ENCODE measurements at regions not wholly inside any gene's neighbourhood (a gene's known extent, or its start where the extent isn't known, plus 50 kb on each side); places are given as distances from the start of the nearest gene placed in this dataset.
"Not testable (repeated sequence)": the region's sequence is repeated elsewhere in the genome, so short reads cannot be mapped to it uniquely, and the experiment has no call there.

- in situ Hi-C loops (cut with HindIII; ENCODE audit: low pct_unique_long_range_greater_than_20kb, low sequenced_read_pairs) = no loop called here
- no peak for DNase-seq (ENCODE audit: low read depth)
These were observed 59.7 kb downstream of the RAP2B start for GRCh38 chr3:153221748-153222162.

DNA sequence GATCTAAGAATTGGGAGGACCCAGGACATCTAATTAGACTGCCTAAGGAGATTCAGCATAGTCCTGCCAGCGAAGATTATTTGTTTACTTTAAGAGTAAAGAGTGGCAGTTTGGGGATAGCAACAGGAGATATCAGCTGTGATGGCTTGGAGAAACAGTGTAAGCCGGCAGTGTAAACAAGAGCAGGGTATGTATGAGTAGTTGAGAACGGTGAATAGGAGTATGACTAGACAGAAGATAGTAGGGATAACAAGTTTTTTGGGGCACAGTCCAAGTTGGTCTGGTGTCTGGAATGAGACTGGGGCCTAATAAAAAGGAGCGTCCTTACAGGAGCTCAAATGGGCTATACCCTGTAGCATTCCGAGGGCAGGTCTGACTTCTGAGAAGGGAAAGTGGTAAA lies 64.9 kb downstream of the RAP2B start:
- DNase-seq (ENCODE audit: low read depth); in situ Hi-C loops (cut with HindIII; ENCODE audit: low pct_unique_long_range_greater_than_20kb, low sequenced_read_pairs): not testable (repeated sequence)

DNA sequence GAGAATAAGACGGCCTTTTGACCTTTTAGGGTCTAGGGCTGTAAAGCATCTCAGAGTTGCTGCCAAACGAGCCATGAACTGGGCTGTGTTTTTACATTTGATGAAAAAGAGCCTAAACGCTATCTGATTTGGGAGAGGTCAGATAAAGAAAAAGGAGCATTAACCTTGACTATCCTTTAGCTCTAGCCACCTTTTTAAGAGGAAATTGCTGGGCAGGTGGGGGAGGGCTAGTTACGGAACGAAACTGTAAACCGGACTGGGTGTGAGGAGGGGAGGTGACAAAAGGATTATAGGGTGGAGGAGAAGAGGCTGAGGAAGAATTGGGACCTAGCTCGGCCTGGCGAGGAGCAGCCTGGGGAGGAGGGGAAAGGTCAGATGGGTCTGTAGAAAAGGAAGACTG lies 68.4 kb downstream of the RAP2B start:
- in situ Hi-C loops (cut with HindIII; ENCODE audit: low pct_unique_long_range_greater_than_20kb, low sequenced_read_pairs); DNase-seq (ENCODE audit: low read depth): not testable (repeated sequence)

- in situ Hi-C loops (cut with HindIII; ENCODE audit: low pct_unique_long_range_greater_than_20kb, low sequenced_read_pairs) = not testable (repeated sequence)
These were observed 69.2 kb downstream of the RAP2B start for GRCh38 chr3:153231245-153231644.

DNA sequence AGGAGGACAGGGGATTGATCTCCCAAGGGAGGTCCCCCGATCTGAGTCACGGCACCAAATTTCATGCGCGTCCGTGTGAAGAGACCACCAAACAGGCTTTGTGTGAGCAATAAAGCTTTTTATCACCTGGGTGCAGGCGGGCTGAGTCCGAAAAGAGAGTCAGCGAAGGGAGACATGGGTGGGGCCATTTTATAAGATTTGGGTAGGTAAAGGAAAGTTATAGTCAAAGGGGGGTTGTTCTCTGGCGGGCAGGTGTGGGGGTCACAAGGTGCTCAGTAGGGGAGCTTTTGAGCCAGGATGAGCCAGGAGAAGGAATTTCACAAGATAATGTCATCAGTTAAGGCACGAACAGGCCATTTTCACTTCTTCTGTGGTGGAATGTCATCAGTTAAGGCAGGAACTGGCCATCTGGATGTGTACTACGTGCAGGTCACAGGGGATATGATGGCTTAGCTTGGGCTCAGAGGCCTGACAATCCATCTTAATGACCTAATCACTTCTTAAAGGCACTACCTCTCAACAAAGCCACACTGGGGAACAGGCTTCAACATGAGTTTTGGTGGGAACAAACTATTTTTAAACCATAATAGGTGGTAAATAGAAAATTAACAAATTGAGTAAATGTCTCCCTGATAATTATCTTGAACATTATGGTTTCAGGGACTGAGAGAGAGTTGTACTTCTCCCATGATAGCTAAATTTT lies 70.2 kb downstream of the RAP2B start:
- DNase-seq (ENCODE audit: low read depth); in situ Hi-C loops (cut with HindIII; ENCODE audit: low pct_unique_long_range_greater_than_20kb, low sequenced_read_pairs): not testable (repeated sequence)

More at GRCh38 chr3:153231245-153231644, 69.2 kb downstream of the RAP2B start:
- DNase-seq (ENCODE audit: low read depth) = not testable (repeated sequence)

GRCh38 chr3:153232851-153233271 lies 70.8 kb downstream of the RAP2B start:
- DNase-seq (ENCODE audit: low read depth) = no peak
- in situ Hi-C loops (cut with HindIII; ENCODE audit: low pct_unique_long_range_greater_than_20kb, low sequenced_read_pairs) = no loop called here

- DNase-seq (ENCODE audit: low read depth) = no peak
- in situ Hi-C loops (cut with HindIII; ENCODE audit: low pct_unique_long_range_greater_than_20kb, low sequenced_read_pairs) = no loop called here
These were observed 72.0 kb downstream of the RAP2B start for GRCh38 chr3:153233986-153234385.

- in situ Hi-C loops (cut with HindIII; ENCODE audit: low pct_unique_long_range_greater_than_20kb, low sequenced_read_pairs) = no loop called here
- no peak for DNase-seq (ENCODE audit: low read depth)
These were observed 80.9 kb downstream of the RAP2B start for GRCh38 chr3:153242896-153243295.

GRCh38 chr3:153244961-153245360 lies 82.9 kb downstream of the RAP2B start:
- DNase-seq (ENCODE audit: low read depth) = no peak
- in situ Hi-C loops (cut with HindIII; ENCODE audit: low pct_unique_long_range_greater_than_20kb, low sequenced_read_pairs) = no loop called here

DNA sequence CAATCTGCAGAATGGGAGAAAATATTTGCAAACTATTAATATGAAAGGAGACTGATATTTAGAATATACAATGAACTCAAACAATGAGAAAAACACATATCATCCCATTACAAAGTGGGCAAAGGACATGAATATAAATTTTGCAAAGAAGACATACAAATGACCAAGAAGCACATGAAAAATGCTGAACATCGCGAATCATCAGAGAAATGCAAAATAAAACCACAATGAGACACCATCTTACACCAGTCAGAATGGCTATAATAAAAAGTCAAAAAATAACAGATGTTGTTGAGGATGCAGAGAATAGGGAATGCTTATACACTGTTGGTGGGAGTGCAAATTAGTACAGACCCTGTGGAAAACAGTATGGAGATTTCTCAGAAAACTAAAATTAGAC lies 83.6 kb downstream of the RAP2B start:
- in situ Hi-C loops (cut with HindIII; ENCODE audit: low pct_unique_long_range_greater_than_20kb, low sequenced_read_pairs) = no loop called here
- DNase-seq (ENCODE audit: low read depth) = no peak

- in situ Hi-C loops (cut with HindIII; ENCODE audit: low pct_unique_long_range_greater_than_20kb, low sequenced_read_pairs) = no loop called here
- no peak for DNase-seq (ENCODE audit: low read depth)
These were observed 84.3 kb downstream of the RAP2B start for GRCh38 chr3:153246331-153246730.

DNA sequence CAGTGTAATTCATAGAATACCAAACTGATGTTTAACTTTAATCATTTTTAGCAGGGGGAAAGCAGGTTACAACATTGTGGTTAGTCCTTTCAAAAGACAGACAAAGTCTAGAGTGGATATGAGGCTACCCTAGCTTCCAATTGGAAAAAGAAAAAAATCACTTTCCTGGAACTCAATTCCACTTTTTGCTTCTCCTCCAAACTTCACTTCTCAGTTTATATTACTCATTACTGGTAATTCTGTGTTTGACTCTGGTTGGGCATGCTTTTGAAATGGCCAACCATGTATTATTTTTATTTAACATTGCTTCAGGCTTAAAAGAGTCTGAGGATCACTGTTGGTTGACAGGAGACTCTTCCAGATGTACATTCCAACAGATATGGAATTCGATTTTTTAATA lies 84.8 kb downstream of the RAP2B start:
- in situ Hi-C loops (cut with HindIII; ENCODE audit: low pct_unique_long_range_greater_than_20kb, low sequenced_read_pairs) = no loop called here
- no peak for DNase-seq (ENCODE audit: low read depth)

GRCh38 chr3:153247331-153248330 lies 85.6 kb downstream of the RAP2B start:
- no peak for DNase-seq (ENCODE audit: low read depth)
- in situ Hi-C loops (cut with HindIII; ENCODE audit: low pct_unique_long_range_greater_than_20kb, low sequenced_read_pairs) = no loop called here

- in situ Hi-C loops (cut with HindIII; ENCODE audit: low pct_unique_long_range_greater_than_20kb, low sequenced_read_pairs); DNase-seq (ENCODE audit: low read depth): not testable (repeated sequence)
These were observed 86.8 kb downstream of the RAP2B start for GRCh38 chr3:153248835-153249234.

DNA sequence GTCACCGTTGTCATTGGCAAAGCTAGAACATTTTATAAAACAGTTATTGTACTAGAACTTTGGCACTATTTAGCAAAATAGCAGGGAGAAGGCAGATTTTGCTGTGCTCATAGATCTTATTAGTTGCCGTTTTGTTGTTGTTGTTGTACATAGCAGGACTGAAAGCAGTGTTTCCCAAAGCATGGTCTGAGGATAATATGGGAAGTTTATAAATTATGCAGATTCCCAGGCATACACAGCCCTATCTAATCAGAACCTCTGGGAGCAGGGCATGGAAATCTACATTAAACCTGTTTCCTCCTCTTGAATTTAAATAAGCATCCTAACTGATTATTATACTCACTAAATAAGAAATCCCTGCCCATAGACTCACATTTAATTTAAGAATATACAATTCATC lies 87.9 kb downstream of the RAP2B start:
- no peak for DNase-seq (ENCODE audit: low read depth)
- in situ Hi-C loops (cut with HindIII; ENCODE audit: low pct_unique_long_range_greater_than_20kb, low sequenced_read_pairs) = no loop called here

DNA sequence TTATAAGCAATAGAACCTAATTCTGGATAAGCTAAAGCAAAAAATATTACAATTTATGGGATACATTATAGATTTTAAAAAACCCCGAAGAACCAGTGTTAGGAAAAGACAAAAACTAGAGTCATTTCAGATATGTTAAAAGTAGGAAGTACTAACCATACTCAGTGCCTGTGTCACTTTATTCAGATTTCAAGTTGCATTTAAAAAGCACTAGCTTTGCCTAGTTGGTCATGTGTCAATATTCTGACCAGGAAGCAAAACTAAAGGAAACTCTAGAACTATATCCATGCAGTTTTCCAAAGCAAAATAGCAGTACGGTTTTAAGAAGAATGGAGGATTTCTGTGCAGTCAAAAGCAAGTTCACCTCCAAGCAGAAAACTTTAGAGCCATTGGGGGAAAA lies 88.4 kb downstream of the RAP2B start:
- DNase-seq (ENCODE audit: low read depth) = no peak
- in situ Hi-C loops (cut with HindIII; ENCODE audit: low pct_unique_long_range_greater_than_20kb, low sequenced_read_pairs) = no loop called here

DNA sequence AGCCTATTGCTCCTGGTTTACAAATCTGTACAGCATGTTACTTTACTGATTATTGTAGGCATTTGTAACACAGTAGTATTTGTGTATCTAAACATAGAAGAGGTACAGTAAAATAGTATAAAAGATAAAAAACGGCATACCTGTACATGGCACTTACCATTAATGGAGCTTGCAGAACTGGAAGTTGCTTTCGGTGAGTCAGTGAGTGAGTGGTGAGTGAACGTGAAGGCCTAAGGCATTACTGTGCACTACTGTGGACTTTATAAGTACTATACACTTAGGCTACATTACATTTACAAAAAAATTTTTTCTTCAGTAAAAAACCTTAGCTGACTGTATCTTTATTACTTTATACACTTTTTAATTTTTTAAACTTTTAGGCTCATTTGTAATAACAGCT lies 90.9 kb downstream of the RAP2B start:
- DNase-seq (ENCODE audit: low read depth) = no peak
- in situ Hi-C loops (cut with HindIII; ENCODE audit: low pct_unique_long_range_greater_than_20kb, low sequenced_read_pairs) = no loop called here

DNA sequence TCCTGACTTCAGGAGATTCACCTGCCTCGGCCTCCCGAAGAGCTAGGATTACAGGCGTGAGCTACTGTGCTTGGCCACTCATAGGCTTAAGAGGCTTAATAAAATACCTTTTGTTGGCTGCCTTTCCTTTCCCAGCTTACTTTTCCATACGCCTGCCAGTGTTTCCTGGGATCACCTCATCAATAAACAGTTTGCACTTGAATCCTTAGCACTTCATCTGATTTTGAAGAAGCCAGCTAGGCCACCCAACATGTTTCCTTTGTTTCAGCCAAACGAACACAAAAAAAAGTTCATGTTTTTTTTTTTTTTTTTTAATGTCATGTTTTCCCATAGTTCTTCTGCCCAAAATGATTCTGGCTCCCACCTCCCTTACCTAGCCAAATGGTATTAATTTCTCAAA lies 92.3 kb downstream of the RAP2B start:
- in situ Hi-C loops (cut with HindIII; ENCODE audit: low pct_unique_long_range_greater_than_20kb, low sequenced_read_pairs) = no loop called here
- no peak for DNase-seq (ENCODE audit: low read depth)

DNA sequence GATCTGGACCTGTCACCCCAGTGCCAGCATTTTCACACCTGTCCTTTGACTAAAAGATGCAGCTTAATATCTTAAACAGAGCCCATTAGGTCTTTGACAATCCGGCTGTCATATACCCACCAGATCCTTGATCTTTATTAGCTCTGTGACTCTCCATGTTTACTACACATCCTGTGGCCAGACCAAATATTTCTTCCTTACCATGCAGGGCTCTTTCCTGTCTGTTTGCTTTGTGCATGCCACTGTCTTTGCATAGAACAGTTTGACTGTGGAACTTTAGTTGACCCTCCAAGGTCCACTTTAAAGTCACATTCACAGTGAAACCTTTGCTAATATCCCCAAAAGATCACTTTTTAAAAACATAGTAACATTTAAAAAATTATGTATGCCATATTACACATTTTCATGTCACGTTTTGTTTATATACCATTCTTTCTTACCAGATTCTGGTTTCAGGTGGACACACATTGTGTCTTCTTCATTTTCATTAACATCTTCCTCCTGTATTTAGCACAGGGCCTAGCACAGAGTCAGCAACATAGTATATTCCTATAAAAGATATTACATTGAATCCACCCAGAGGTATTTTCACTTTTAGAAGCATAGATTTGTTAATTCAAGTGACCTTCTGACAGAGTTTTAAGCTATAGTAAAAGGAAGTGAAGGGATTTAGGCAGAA lies 95.8 kb downstream of the RAP2B start:
- DNase-seq (ENCODE audit: low read depth) = no peak
- in situ Hi-C loops (cut with HindIII; ENCODE audit: low pct_unique_long_range_greater_than_20kb, low sequenced_read_pairs) = no loop called here

Data from Caki2 (cell line).